Muscle of back (tissue), 3 donors: ENCODE measurements at regions not wholly inside any gene's neighbourhood (a gene's known extent, or its start where the extent isn't known, plus 50 kb on each side); places are given as distances from the start of the nearest gene placed in this dataset.
A peak's percentile ranks its signal among the peaks of the same experiment; 100 is the strongest.

Experiments
- DNase-seq, 3 donors: peaks; one replicate each; pipeline versions ENCODE4 v3.0.0 to v3.0.0-alpha.2; 2013

DNA sequence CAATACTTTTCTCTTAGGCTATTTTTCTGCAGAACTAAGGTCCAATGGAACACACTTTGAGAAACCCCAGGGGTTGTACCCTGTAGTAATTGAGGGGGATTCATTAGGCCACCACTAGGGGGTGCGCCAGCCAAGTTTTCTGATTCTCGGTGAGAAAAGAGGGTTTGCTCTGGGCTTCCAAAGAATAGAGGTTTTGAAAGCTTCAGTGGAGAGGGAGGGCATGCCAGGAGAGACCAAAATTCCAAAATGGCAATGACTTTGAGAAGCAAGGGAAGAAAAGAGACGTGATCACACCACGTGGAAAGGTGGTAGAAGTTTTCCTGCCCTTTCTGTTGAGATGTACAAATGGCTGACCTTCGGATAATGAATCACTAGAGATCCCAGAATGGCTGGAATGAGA, 323.3 kb downstream of the RPS6KC1 start:
- peak; percentile 51 to 71 (median 52) for DNase-seq

DNA sequence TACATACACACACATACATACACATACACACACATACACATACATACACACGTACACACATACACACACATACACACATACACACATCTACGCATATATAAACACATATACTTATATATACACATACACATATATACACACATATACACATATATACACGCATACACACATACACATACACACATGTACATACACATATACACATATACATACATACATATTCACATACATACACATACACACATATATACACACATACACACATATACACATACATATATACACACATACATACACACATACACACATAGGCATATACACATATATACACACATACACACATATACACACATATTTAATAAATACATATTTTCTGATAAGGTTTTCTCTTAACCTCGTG, 324.0 kb downstream of the RPS6KC1 start:
- no peak for DNase-seq

DNA sequence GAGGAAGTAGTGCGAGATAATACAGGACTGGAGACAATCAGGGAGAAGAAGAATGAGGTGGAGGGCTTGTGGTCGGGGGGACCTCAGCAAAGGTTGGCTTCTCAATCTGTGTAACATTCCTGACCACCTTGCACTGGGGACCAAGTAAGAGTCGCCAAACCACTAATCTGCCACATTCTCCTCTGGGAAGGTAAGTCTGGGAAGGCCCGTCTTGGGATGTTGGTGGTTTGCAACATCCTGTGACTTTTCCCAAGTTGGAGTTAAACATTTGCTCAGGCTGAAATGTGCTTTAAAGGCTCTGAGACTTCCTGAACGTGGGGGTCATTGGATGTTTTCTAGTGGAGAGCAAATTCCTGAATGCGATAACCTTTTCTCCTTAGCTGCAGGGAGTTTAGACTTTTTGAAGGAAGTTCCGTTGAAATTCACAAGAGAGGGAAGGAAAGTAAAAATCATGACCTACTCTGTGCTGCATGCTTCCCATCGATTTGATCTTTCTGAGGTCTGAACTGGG, 325.9 kb downstream of the RPS6KC1 start:
- DNase-seq = no peak

DNA sequence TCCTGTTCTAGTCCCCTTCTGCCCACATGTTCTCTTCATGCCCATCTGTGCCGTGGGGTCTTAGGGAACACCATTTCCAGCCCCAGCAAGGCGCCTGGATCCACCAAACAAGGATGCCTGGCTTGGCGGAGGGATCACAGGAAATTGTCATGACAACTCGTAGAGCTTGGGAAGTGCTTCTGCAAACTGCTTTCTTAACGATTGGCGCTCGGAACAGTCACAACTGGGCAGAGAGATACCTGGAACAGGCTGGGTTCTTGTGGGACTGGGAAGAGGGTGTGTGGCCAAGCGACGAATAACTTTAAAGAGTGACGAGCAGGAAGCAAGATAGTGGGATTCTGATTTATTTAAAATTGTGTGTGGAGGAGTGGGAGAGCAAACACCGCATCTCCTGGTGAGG, 329.8 kb downstream of the RPS6KC1 start:
- no peak for DNase-seq

DNA sequence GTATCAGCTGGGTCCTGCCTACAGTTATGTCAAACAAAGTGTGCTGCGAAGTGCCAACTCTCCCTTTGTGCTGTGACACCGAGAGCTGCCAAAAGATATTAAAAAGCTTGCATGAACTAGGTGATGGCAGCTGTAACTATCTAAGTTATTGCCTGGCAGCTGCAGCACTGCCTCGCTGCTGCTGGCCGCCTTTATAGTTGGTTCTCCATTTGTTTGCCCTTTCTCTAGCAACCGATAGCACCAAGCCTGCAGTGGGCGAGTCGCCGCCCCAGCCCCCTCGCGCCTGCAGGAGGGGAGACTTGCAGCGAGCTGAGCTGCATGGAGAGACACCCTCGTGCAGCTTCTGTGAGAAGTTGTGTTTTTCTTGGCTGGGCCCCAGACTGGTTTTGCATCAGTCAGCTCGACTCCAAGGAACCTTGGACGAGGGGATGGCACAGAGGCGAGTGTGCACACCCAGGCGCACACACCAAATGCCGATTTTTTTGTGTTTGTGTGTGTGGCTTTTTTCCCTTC, 330.6 kb downstream of the RPS6KC1 start:
- peak; percentile 18 to 65 (median 38) for DNase-seq

DNA sequence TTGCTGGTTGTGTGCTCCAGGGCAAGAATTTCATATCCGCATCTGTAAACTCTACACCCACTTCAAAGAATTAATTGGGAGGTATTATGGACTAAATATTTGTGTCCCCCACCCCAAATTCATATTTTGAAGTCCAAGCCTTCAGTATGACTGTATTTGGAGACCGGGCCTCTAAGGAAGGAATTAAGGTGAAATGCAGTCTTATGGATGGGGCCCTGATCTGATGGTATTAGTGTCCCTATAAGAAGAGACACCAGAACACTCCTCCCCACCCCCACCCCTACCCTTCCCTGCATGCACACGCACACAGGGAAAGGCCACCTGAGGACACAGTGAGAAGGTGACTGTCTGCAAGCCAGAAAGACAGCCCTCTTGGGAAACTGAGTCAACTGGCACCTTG, 332.4 kb downstream of the RPS6KC1 start:
- DNase-seq = no peak

DNA sequence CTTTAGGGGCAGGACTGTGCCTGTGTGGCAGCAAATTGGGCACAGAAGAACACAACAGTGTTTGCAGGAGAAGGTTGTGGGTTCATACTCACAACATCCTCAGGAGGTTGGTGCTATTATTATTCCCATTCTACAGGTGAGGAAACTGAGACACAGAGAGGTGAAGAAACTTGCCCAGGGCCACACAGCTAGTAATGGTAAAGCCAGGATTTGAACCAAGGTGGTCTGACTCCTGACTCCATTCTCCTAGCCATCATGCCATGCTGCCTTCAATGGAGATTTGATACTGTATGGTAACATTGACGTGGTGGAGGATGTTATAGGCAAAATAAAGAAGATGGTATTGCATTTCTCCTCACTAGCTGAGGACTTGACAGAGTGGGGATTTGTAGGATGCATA, 334.2 kb downstream of the RPS6KC1 start:
- DNase-seq = no peak

DNA sequence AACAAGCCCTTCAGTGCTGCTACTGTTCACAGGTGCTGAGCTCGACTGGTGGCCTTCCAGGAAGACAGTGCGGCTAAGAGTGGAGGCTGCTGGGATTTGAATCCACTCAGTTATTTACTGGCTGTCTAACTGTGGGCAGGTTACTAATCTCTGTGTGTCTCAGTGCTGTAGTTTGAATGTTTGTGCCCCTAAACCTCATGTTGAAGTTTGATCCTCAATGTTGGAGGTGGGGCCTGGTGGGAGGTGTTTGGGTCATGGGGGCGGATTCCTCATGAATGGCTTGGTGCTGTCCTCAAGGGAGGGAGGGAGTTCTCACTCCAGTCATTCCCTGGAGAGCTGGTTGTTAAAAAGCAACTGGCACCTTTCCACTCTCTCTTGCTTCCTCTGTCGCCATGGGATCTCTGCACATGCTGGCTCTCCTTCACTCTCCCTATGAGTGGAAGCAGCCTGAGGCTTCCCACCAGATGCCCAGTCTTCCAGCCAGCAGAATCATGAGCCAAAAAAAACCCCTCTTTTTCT, 334.8 kb downstream of the RPS6KC1 start:
- DNase-seq = no peak

DNA sequence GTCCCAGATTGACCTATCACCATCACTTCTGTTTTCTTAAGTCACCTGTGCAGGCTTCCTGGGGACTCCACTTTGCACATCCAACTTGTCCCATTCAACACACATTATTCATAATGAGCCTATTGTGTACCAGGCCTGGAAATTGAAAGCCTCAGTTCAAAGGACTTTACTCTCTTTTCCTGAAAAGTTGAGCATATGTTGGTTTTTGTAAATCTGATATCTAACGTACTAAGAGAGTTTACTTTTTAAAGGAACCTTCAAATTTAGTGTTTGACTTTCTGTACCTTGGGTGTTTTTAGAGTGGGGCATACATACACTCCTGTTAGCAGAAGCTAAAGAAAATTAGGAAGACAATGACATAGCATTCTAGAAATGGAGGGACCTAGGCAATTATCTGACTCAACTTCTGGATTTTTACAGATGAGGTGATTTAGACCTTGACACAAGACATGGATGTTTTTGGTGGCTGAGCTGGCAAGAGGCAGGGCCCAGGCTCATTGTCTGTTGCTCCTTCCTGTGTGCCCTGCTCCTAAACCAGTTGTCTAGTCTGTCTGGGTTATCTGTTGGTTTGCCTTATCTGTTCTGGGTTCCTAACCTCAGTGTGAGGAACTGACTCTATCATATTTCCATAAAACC, 336.5 kb downstream of the RPS6KC1 start:
- DNase-seq = no peak

DNA sequence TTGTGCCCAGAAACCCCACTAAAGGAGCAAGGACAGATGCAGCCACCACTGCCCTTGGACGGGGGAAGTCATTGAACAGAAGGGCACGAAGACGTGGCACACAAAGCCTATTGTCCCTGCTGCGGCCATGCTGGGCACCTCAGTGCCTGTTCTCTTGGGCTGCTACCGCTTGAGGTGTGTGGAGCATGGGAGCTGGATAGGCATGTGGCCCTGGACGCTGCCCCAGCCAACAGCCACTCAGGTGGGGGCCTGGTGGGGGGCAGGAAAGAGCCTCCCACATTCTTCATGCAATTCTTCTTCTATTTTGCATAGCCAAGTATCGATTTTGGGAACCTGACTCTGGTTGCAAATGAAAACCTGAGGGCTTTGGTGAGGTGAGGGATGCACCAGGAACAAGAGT, 337.2 kb downstream of the RPS6KC1 start:
- DNase-seq = no peak

DNA sequence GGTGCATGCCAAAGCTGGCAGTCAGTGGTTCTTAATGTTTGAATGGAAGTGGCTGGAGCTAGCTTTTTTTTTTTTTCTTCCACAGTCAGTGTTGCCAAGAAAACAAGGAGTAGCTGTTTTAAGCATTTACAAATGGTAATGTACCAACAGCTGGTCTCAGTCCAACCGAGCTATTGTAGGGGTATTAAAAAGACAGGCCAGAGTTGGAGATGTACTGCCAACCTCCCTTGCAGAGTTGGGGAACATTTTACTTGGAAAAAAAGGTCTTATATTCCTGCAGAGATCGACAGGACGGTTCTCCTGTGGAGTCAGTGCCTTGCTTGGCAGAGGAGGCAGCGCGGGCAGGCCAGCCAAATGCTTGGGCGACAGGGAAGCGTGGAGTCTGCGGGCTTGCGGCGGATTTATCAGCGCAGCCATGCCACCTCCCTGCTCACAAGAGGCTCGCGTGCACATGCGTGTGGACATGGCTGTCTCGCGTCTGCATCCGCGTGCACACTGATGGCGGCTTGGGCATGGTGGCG, 338.1 kb downstream of the RPS6KC1 start:
- DNase-seq = peak in 1 of 3 donors; percentile 27

DNA sequence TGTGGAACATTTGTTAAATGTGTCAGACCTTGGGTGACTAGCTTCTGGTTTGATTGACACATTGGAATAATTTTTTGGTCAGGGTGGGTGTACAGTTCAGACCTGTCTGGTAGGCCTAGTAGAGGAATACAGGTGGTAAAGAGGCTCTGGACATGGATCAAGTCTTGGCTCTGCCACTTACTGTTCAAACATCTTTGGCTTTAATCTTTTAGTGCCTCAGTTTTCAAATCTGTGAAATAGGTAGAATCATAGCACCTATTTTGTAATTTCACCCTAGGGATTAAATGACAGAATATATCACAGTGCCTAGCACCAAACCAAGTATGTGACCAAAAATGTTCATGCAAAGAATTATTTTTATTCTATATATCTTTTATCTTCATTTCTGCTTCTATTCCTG, 340.4 kb downstream of the RPS6KC1 start:
- DNase-seq = no peak

DNA sequence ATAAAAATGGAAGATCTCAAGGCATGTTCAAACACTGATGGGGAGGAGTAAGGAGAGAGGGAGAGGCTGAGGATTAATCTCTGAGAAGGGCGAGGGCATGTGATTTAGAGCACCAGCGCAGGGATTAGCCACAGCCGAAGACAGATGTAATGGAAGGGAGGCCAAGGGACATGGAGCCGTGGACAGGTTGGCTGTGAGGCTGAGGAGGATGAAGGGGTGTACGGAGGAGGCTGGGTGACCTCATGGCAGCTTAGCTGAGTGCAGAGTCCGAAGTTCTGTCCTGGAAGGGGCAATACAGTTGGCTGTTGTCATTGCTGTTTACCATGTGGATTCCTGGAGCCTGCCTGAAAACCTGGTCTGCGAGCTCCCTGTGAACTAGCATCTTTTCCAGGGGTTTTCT, 342.8 kb downstream of the RPS6KC1 start:
- DNase-seq = no peak

DNA sequence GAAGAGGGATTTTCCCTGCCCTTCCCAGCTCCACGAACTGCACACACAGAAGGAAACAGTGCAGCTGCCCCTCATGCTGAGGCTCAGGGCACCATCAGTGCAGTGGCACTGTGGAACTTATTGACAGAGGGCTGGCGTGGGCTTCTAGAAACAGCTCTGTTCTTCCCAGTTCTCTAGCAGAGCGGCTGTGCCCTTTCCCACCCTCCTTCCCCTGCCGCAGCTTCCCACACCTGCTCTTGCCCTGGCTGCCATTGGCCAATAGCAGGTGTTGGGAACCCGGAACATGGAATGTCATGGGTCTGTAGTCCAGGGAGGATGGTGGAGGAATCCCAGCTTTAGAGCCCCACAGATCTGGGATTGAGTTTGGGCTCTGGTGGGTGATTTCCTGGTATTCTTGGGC, 343.8 kb downstream of the RPS6KC1 start:
- DNase-seq = no peak

DNA sequence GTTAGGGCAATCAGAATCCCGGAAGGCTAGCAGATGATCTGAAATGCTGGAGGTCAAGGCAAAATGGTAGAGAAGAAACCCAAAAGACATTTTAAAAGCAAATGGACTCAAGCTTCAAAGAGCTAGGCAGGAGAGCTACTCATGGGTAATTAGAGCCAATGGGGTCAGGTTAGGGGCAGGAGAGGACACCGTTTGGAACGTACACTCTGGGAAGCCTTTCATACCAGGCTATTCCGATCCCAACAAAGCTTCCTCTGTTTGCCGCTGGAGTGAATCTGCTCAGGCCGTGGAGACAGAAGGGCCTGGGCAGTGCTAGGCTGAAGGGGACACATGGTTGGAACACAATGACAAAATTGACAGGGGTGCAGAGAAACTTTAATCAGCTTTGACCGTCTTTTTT, 346.6 kb downstream of the RPS6KC1 start:
- no peak for DNase-seq

DNA sequence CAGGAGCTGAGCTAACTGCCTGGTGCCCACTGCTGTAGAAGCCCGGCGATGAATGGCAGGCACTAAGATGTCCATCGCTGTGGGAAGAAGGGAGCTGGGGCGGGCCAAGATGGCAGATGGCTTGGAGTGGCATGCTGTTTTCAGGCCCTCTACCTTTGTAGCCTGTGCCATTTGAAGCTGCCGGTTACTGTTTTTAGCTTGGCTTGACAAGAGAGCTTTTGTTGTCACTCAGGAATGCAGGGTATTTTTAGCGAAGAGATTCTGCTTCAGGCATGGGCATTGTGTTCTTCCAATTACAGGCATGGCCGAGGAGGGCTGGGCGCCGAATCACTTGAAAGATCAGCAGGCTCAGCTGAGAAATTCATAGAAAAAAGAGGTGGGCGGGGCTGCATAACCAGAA, 348.7 kb downstream of the RPS6KC1 start:
- DNase-seq = no peak

DNA sequence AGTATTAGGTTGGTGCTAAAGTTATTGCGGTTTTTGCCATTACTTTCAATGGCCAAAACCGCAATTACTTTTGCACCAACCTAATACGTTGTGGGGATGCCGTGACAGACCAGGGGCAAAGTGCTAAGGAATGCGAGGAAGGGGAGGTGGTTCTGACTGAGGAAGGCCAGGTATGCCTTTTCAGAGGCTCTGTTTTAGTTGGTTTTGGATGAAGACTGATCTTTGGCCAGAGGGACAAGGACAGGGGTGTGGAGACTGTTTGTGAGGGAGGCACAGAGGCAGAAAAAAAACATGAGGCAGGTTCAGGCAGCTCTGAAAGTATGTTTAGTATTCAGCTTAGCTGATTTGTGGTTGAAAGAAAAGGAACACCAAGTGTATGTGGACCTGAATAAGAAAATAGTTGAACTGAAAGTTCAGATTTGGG, 358.2 kb downstream of the RPS6KC1 start:
- DNase-seq = no peak

DNA sequence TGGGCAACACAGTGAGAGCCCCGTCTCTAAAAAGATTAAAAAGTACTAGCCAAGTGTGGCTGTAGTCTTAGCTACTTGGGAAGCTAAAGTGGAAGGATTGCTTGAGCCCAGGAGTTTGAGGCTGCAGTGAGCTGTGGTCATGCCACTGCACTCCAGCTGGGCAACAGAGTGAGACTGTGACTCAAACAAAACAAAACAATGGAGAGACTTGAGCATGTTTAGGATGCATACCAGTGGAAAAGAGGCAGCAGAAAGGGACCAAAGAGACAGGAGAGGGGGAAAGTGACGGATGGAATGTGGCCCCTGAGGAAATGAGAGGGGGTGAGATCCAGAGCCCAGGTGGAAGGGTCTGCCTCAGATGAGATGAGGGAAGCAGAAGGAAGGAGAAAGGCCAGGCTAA, 358.9 kb downstream of the RPS6KC1 start:
- no peak for DNase-seq

DNA sequence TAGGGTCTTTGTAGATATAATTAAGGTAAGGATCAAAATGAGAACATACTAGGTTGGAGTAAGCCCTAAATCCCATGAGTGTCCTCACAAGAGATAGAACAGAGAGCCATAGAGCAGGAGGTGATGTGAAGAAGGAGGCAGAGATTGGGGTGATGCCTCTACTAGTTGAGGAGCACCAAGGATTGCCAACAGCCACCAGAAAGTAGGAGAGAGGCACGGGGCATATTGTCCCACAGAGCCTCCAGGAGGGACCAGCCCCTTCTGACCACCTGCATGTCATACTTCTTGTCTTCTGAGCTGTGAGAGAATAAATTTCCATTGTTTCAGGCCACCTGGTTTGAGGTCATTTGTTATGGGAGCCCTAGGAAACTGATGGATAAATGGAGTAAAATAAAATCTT, 363.3 kb downstream of the RPS6KC1 start:
- DNase-seq = no peak

DNA sequence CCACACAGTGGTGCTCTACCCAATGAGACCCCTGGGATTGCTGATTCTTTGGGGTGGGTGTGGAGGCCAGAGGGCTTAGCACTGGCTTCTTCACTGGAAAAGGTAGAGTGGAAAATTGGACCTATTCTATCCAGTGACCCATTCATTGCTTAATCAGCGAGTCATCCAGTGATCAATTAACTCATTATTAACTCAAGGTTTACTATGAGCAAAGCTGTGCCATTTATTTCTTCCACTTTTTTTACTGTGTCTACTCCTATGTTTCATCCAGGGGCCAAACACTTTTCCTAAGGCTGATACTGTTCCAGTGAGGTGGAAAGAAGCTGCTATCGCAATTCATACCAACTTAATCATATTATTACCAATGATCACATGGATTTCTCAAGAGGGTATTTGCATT, 363.9 kb downstream of the RPS6KC1 start:
- DNase-seq = no peak

DNA sequence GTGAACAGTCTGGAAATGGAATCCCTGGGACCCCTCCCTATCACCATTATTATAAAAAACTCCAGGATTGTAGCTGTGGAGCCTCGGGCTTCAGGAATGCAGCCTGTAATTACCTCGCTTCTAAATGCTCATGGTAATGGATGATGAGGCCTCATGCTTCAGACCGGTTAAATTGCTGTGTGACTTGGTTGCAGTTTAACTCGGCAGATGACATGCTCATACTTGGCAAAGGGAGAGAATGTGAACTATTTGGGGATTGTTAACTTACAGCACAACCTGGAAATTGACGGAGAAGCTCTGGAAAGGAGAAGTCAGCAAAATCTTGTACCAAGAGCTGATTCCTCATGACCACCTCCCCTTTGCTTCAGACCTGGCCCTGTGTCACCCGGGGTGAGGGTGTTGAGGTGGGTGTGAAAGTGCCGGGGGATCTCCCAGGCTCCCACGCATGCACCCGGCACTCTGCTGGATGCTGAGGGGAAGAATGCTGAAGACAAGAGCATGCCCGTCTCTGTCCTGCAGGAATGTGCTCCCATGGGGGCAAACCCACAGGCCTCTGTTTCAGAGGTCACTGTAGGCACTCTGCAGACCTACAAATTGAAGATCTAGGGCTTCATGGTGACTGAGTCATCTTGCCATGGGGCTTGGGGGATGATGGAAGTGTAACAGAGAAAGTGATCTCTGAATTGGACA, 364.8 kb downstream of the RPS6KC1 start:
- no peak for DNase-seq

DNA sequence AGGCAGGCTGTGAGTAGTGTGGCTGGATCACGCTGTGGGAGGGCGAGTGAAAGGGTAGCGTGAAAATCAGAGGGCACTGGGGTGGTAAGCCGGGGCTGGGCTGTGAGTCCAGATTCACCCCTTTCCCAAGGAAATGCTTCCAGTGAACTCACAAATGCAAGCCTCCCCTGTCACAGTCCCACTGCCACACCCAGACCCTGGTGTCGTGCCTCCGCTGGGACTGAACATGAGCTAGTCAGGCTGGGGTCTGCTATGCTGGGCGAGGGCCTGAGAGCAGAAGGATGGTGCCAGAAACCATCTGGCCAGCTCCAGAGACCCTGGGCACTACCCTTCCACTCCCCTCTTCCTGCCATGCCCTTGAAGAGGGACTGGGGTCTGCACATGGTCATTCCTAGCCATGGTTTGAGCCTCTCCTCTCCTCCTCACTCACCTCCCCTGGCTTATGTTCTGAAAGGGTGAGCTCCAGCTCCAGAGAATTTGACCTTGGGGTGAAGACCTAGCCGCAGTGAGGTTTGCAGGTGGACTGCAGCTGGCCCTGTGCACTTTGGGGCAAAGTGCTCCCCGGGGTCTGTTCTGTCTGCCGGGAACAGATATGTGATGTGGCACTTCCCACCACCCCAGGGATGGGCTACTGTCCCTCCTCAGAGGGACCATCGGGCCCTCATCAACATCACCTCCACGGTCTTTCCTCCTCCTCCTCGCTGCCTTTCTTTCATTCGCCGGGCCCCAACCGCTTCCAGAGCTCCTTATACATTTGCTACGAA, 365.6 kb downstream of the RPS6KC1 start:
- no peak for DNase-seq
